ENCODE measurements at regions not wholly inside any gene's neighbourhood (a gene's known extent, or its start where the extent isn't known, plus 50 kb on each side); places are given as distances from the start of the nearest gene placed in this dataset.

- TF ChIP-seq, protein P1, sequence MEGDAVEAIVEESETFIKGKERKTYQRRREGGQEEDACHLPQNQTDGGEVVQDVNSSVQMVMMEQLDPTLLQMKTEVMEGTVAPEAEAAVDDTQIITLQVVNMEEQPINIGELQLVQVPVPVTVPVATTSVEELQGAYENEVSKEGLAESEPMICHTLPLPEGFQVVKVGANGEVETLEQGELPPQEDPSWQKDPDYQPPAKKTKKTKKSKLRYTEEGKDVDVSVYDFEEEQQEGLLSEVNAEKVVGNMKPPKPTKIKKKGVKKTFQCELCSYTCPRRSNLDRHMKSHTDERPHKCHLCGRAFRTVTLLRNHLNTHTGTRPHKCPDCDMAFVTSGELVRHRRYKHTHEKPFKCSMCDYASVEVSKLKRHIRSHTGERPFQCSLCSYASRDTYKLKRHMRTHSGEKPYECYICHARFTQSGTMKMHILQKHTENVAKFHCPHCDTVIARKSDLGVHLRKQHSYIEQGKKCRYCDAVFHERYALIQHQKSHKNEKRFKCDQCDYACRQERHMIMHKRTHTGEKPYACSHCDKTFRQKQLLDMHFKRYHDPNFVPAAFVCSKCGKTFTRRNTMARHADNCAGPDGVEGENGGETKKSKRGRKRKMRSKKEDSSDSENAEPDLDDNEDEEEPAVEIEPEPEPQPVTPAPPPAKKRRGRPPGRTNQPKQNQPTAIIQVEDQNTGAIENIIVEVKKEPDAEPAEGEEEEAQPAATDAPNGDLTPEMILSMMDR (IDR thresholded peaks at IDR 0.05): no peak
- no peak for TF ChIP-seq SIN3A (IDR thresholded peaks at IDR 0.05; ENCODE audit: borderline replicate concordance, insufficient read depth, low read depth, low read length)
- no peak for TF ChIP-seq POLR2AphosphoS5 (IDR thresholded peaks at IDR 0.05; ENCODE audit: low read depth, low read length)
- no peak for TF ChIP-seq REST (IDR thresholded peaks at IDR 0.05; ENCODE audit: insufficient read depth in 1 of 2, low read depth in 2 of 2, low read length in 1 of 2)
Measured at GRCh38 chr5:174340226-174340625, 294.7 kb downstream of the NSG2 start.

All from Panc1 (cell line).